ENCODE measurements at regions not wholly inside any gene's neighbourhood (a gene's known extent, or its start where the extent isn't known, plus 50 kb on each side); places are given as distances from the start of the nearest gene placed in this dataset.

- TF ChIP-seq CTCF (IDR thresholded peaks at IDR 0.05; ENCODE audit: insufficient read depth, low read depth, low read length), result no peak
- TF ChIP-seq EZH2 (IDR thresholded peaks at IDR 0.05; ENCODE audit: insufficient read depth, low read length), result no peak
- no peak overlapping the region for H3K4me3 Mint-ChIP-seq (ENCODE audit: unreplicated experiment)
Observed at GRCh38 chr2:220270481-220271070, 643.1 kb downstream of the SLC4A3 start.

GRCh38 chr2:220272656-220273055 lies 645.2 kb downstream of the SLC4A3 start:
- Mint-ChIP-seq H3K4me3 (ENCODE audit: unreplicated experiment) (no peak overlapping the region), H3K27me3 (ENCODE audit: low read depth, unreplicated experiment) (no peaks in the 10 kb centered on the region), H3K9me3 (ENCODE audit: unreplicated experiment) (no peaks in the 10 kb centered on the region), H3K4me1 (ENCODE audit: low read depth, unreplicated experiment) (peaks cover 16% of the 10 kb centered on the region), H3K36me3 (ENCODE audit: low read depth, unreplicated experiment) (no peaks in the 10 kb centered on the region), H3K27ac (ENCODE audit: unreplicated experiment) (no peak overlapping the region)
- Histone ChIP-seq H3K9ac (ENCODE audit: low read length) (no peak overlapping the region), H2AFZ (ENCODE audit: low read depth, low read length) (no peak overlapping the region), H3K4me2 (ENCODE audit: low read length) (no peak overlapping the region), H3K9me3 (ENCODE audit: insufficient read depth, low read depth, low read length) (no peaks in the 10 kb centered on the region), H3K27me3 (ENCODE audit: insufficient read depth, low read length) (no peaks in the 10 kb centered on the region), H3K79me2 (ENCODE audit: insufficient read depth, low read length) (no peaks in the 10 kb centered on the region), H3K36me3 (ENCODE audit: insufficient read depth, low read length) (no peaks in the 10 kb centered on the region), H3K4me3 (ENCODE audit: insufficient read depth, low read depth, low read length) (no peak overlapping the region), H3K4me1 (ENCODE audit: insufficient read depth, low read length) (peaks cover 17% of the 10 kb centered on the region), H3K27ac (ENCODE audit: low read depth, low read length) (no peak overlapping the region), H4K20me1 (ENCODE audit: insufficient read depth, low read length) (no peaks in the 10 kb centered on the region)
- DNase-seq (ENCODE audit: low read depth) (no peak), FAIRE-seq (no peak)
- TF ChIP-seq CTCF (IDR thresholded peaks at IDR 0.05; ENCODE audit: insufficient read depth, low read depth, low read length), result no peak

More at GRCh38 chr2:220270481-220271070, 643.1 kb downstream of the SLC4A3 start:
- Histone ChIP-seq H3K4me1 (ENCODE audit: insufficient read depth, low read length) (peaks cover 3% of the 10 kb centered on the region), H3K9me3 (ENCODE audit: insufficient read depth, low read depth, low read length) (no peaks in the 10 kb centered on the region), H3K4me3 (ENCODE audit: insufficient read depth, low read depth, low read length) (no peak overlapping the region), H2AFZ (ENCODE audit: low read depth, low read length) (no peak overlapping the region), H3K4me2 (ENCODE audit: low read length) (no peak overlapping the region), H3K79me2 (ENCODE audit: insufficient read depth, low read length) (no peaks in the 10 kb centered on the region), H3K27ac (ENCODE audit: low read depth, low read length) (no peak overlapping the region), H3K27me3 (ENCODE audit: insufficient read depth, low read length) (no peaks in the 10 kb centered on the region), H4K20me1 (ENCODE audit: insufficient read depth, low read length) (no peaks in the 10 kb centered on the region), H3K9ac (ENCODE audit: low read length) (no peak overlapping the region), H3K36me3 (ENCODE audit: insufficient read depth, low read length) (no peaks in the 10 kb centered on the region)
- Mint-ChIP-seq H3K27me3 (ENCODE audit: low read depth, unreplicated experiment) (no peaks in the 10 kb centered on the region), H3K9me3 (ENCODE audit: unreplicated experiment) (no peaks in the 10 kb centered on the region), H3K36me3 (ENCODE audit: low read depth, unreplicated experiment) (no peaks in the 10 kb centered on the region), H3K27ac (ENCODE audit: unreplicated experiment) (no peak overlapping the region), H3K4me1 (ENCODE audit: low read depth, unreplicated experiment) (peaks cover 2% of the 10 kb centered on the region)
- no peak for FAIRE-seq
- no peak for DNase-seq (ENCODE audit: low read depth)

GRCh38 chr2:220273082-220273481 lies 645.7 kb downstream of the SLC4A3 start:
- DNase-seq (ENCODE audit: low read depth), result no peak
- H3K9me3 ChIP-seq (ENCODE audit: insufficient read depth, low read depth, low read length), result no peaks in the 10 kb centered on the region
- H2AFZ ChIP-seq (ENCODE audit: low read depth, low read length), result no peak overlapping the region
- Mint-ChIP-seq H3K27ac (ENCODE audit: unreplicated experiment) (no peak overlapping the region), H3K9me3 (ENCODE audit: unreplicated experiment) (no peaks in the 10 kb centered on the region), H3K4me1 (ENCODE audit: low read depth, unreplicated experiment) (peaks cover 16% of the 10 kb centered on the region), H3K36me3 (ENCODE audit: low read depth, unreplicated experiment) (no peaks in the 10 kb centered on the region), H3K4me3 (ENCODE audit: unreplicated experiment) (no peak overlapping the region), H3K27me3 (ENCODE audit: low read depth, unreplicated experiment) (no peaks in the 10 kb centered on the region)
- no peaks in the 10 kb centered on the region for H4K20me1 ChIP-seq (ENCODE audit: insufficient read depth, low read length)
- H3K27me3 ChIP-seq (ENCODE audit: insufficient read depth, low read length), result no peaks in the 10 kb centered on the region
- H3K9ac ChIP-seq (ENCODE audit: low read length), result no peak overlapping the region
- H3K27ac ChIP-seq (ENCODE audit: low read depth, low read length), result no peak overlapping the region
- no peak for TF ChIP-seq EZH2 (IDR thresholded peaks at IDR 0.05; ENCODE audit: insufficient read depth, low read length)
- TF ChIP-seq CTCF (IDR thresholded peaks at IDR 0.05; ENCODE audit: insufficient read depth, low read depth, low read length), result no peak
- H3K36me3 ChIP-seq (ENCODE audit: insufficient read depth, low read length), result no peaks in the 10 kb centered on the region
- H3K4me1 ChIP-seq (ENCODE audit: insufficient read depth, low read length), result peaks cover 21% of the 10 kb centered on the region
- no peaks in the 10 kb centered on the region for H3K79me2 ChIP-seq (ENCODE audit: insufficient read depth, low read length)
- no peak overlapping the region for H3K4me2 ChIP-seq (ENCODE audit: low read length)
- no peak for FAIRE-seq
- H3K4me3 ChIP-seq (ENCODE audit: insufficient read depth, low read depth, low read length), result no peak overlapping the region
